Aorta (tissue), 5 donors: ENCODE measurements at regions not wholly inside any gene's neighbourhood (a gene's known extent, or its start where the extent isn't known, plus 50 kb on each side); places are given as distances from the start of the nearest gene placed in this dataset.

Experiments
- ATAC-seq: fragments of 200-7000 bp; cut with Tn5 transposase; one replicate; pipeline ENCODE4 v1.9.1; 2022; ENCODE audit warnings: moderate library complexity; ENCODE audit not compliant: low FRiP score
- DNase-seq, 2 donors: peaks; one replicate each; pipeline ENCODE4 v3.0.0-alpha.2; 2020
- H3K27ac ChIP-seq, 2 donors: one replicate each; pipeline ENCODE4 v1.5.1; 2013; ENCODE audit warnings: low read length in 2 of 2, mild to moderate bottlenecking in 2 of 2, moderate library complexity in 2 of 2, control low read depth in 1 of 2, inconsistent platforms in 1 of 2, low read depth in 1 of 2
- H3K27me3 ChIP-seq, 2 donors: one replicate each; pipeline ENCODE4 v1.6.1; 2013; ENCODE audit warnings: control low read depth in 1 of 2, low read length in 1 of 2, mild to moderate bottlenecking in 1 of 2, moderate library complexity in 1 of 2; ENCODE audit not compliant: insufficient read depth in 2 of 2, control insufficient read depth in 1 of 2
- H3K36me3 ChIP-seq, 2 donors: one replicate each; pipeline ENCODE4 v1.6.1; 2013; ENCODE audit warnings: control low read depth in 1 of 2, low read length in 1 of 2, mild to moderate bottlenecking in 1 of 2; ENCODE audit not compliant: insufficient read depth in 2 of 2, control insufficient read depth in 1 of 2
- H3K4me1 ChIP-seq, 2 donors: one replicate each; pipeline ENCODE4 v1.6.1; 2013; ENCODE audit warnings: low read length in 2 of 2, control low read depth in 1 of 2, mild to moderate bottlenecking in 1 of 2, moderate library complexity in 1 of 2; ENCODE audit not compliant: insufficient read depth in 2 of 2, control insufficient read depth in 1 of 2
- H3K4me3 ChIP-seq, 2 donors: one replicate each; pipeline ENCODE4 v1.5.1; 2013; ENCODE audit warnings: low read length in 2 of 2, control low read depth in 1 of 2, mild to moderate bottlenecking in 1 of 2
- H3K9me3 ChIP-seq: one replicate; pipeline ENCODE4 v1.6.1; 2013; ENCODE audit warnings: mild to moderate bottlenecking, low read length; ENCODE audit not compliant: control insufficient read depth
- WGBS, 2 donors: extraction: QIAGEN DNeasy Blood & Tissue Kit; methylation state at CpG; one replicate each; pipeline ENCODE4 v1.1.7; 2013; 5-methylcytosine and 5-hydroxymethylcytosine counted together
- intact Hi-C, 2 donors: fragments of 100-400 bp; cut with DNase I; formaldehyde crosslinking; loops; one replicate each; pipeline versions ENCODE4 v1.14.2 to v1.15.0; 2022
- donor health status: healthy with polysubstance abuse.
- donor health status: Bipolar disorder and iron deficiency.
- donor health status: DM: no; HTN: no; CAD: no.
- donor health status: DM: no; HTN: no; CAD: no.
- donor health status: DM: yes; HTN: yes; CAD: no.

- no peak for DNase-seq
- intact Hi-C loops = no loop called here
- no peaks in the 10 kb centered on the region for H3K36me3 ChIP-seq
- no peaks in the 10 kb centered on the region for H3K27me3 ChIP-seq
- H3K27ac ChIP-seq = no peak overlapping the region
- ATAC-seq = no peak
- no peaks in the 10 kb centered on the region for H3K4me1 ChIP-seq
- H3K4me3 ChIP-seq = no peak overlapping the region
- no peaks in the 10 kb centered on the region for H3K9me3 ChIP-seq
Measured at GRCh38 chr4:189291939-189292338, 648.7 kb upstream of the FRG1 start.

- intact Hi-C loops = no loop called here
- Histone ChIP-seq H3K4me3 (no peak overlapping the region), H3K27me3 (no peaks in the 10 kb centered on the region), H3K9me3 (no peaks in the 10 kb centered on the region), H3K36me3 (no peaks in the 10 kb centered on the region), H3K27ac (no peak overlapping the region), H3K4me1 (no peaks in the 10 kb centered on the region)
- WGBS, 2 donors = 52 to 58% methylated on average over 3 of the region's 3 CpGs
- DNase-seq (no peak), ATAC-seq (no peak)
Measured at GRCh38 chr4:189293459-189293858, 647.2 kb upstream of the FRG1 start.

- Histone ChIP-seq H3K36me3 (no peaks in the 10 kb centered on the region), H3K27me3 (no peaks in the 10 kb centered on the region), H3K4me1 (no peaks in the 10 kb centered on the region), H3K4me3 (no peak overlapping the region), H3K27ac (no peak overlapping the region), H3K9me3 (no peaks in the 10 kb centered on the region)
- 85 to 88% methylated on average over 3 of the region's 3 CpGs for WGBS, 2 donors
- intact Hi-C loops = no loop called here
- DNase-seq = no peak
- no peak for ATAC-seq
Measured at GRCh38 chr4:189294574-189294973, 646.1 kb upstream of the FRG1 start.

- intact Hi-C loops = no loop called here
- WGBS, 2 donors = 74 to 75% methylated on average over 5 of the region's 5 CpGs
- Histone ChIP-seq H3K27me3 (no peaks in the 10 kb centered on the region), H3K9me3 (no peaks in the 10 kb centered on the region), H3K27ac (no peak overlapping the region), H3K36me3 (no peaks in the 10 kb centered on the region), H3K4me1 (no peaks in the 10 kb centered on the region), H3K4me3 (no peak overlapping the region)
- DNase-seq = no peak
- ATAC-seq = no peak
Measured at GRCh38 chr4:189299706-189300105, 641.0 kb upstream of the FRG1 start.

- WGBS, 2 donors = 93 to 95% methylated on average over 9 of the region's 9 CpGs
- Histone ChIP-seq H3K4me1 (no peaks in the 10 kb centered on the region), H3K27ac (no peak overlapping the region), H3K27me3 (no peaks in the 10 kb centered on the region), H3K9me3 (no peaks in the 10 kb centered on the region), H3K36me3 (no peaks in the 10 kb centered on the region), H3K4me3 (no peak overlapping the region)
- no peak for DNase-seq
- intact Hi-C loops = no loop called here
- no peak for ATAC-seq
Measured at GRCh38 chr4:189301692-189302091, 639.0 kb upstream of the FRG1 start.

- intact Hi-C loops = no loop called here
- Histone ChIP-seq H3K9me3 (no peaks in the 10 kb centered on the region), H3K36me3 (no peaks in the 10 kb centered on the region), H3K4me1 (no peaks in the 10 kb centered on the region), H3K27me3 (no peaks in the 10 kb centered on the region), H3K27ac (no peak overlapping the region), H3K4me3 (no peak overlapping the region)
- 88 to 92% methylated on average over 8 of the region's 8 CpGs for WGBS, 2 donors
- no peak for DNase-seq
- ATAC-seq = no peak
Measured at GRCh38 chr4:189302719-189303118, 638.0 kb upstream of the FRG1 start.

- Histone ChIP-seq H3K36me3 (no peaks in the 10 kb centered on the region), H3K27me3 (no peaks in the 10 kb centered on the region), H3K9me3 (no peaks in the 10 kb centered on the region), H3K27ac (no peak overlapping the region), H3K4me1 (no peaks in the 10 kb centered on the region), H3K4me3 (no peak overlapping the region)
- DNase-seq (no peak), ATAC-seq (no peak)
- WGBS, 2 donors = 48 to 55% methylated on average over 2 of the region's 2 CpGs
- intact Hi-C loops = no loop called here
Measured at GRCh38 chr4:189304167-189304566, 636.5 kb upstream of the FRG1 start.

- DNase-seq = no peak
- H3K27ac ChIP-seq = no peak overlapping the region
- H3K4me3 ChIP-seq = no peak overlapping the region
- H3K36me3 ChIP-seq = no peaks in the 10 kb centered on the region
- H3K27me3 ChIP-seq = no peaks in the 10 kb centered on the region
- H3K4me1 ChIP-seq = no peaks in the 10 kb centered on the region
- WGBS, 2 donors = 1 to 2% methylated on average over 2 of the region's 2 CpGs
- no peak for ATAC-seq
- intact Hi-C loops = no loop called here
- H3K9me3 ChIP-seq = no peaks in the 10 kb centered on the region
Measured at GRCh38 chr4:189304809-189305208, 635.9 kb upstream of the FRG1 start.

- Histone ChIP-seq H3K4me1 (no peaks in the 10 kb centered on the region), H3K36me3 (no peaks in the 10 kb centered on the region), H3K4me3 (no peak overlapping the region), H3K27ac (no peak overlapping the region), H3K27me3 (no peaks in the 10 kb centered on the region), H3K9me3 (no peaks in the 10 kb centered on the region)
- 48 to 55% methylated on average over 3 of the region's 3 CpGs for WGBS, 2 donors
- ATAC-seq = no peak
- no peak for DNase-seq
- intact Hi-C loops = no loop called here
Measured at GRCh38 chr4:189305500-189305899, 635.2 kb upstream of the FRG1 start.
